Neural progenitor cell (in vitro differentiated cells): ENCODE measurements at regions not wholly inside any gene's neighbourhood (a gene's known extent, or its start where the extent isn't known, plus 50 kb on each side); places are given as distances from the start of the nearest gene placed in this dataset.

ENCODE experiments used
- CTCF ChIP-seq: fragments of 200-600 bp; sonication (generic); IDR thresholded peaks from 2 replicates; pipeline ENCODE4 v1.5.1; 2017; ENCODE audit warnings: antibody characterized with exemption, mild to moderate bottlenecking
- EZH2 ChIP-seq: fragments of 200-600 bp; sonication (generic); IDR thresholded peaks from 2 replicates; pipeline ENCODE4 v1.6.1; 2017; ENCODE audit warnings: antibody characterized with exemption, mild to moderate bottlenecking, moderate library complexity

- TF ChIP-seq EZH2 (no peak), CTCF (no peak)
Measured at GRCh38 chr2:63661076-63661475, 72.3 kb downstream of the MDH1 start.
